IPS-18c (cell line): ENCODE measurements at regions not wholly inside any gene's neighbourhood (a gene's known extent, or its start where the extent isn't known, plus 50 kb on each side); places are given as distances from the start of the nearest gene placed in this dataset.
"Not testable (repeated sequence)": the region's sequence is repeated elsewhere in the genome, so short reads cannot be mapped to it uniquely, and the experiment has no call there.

Experiments used
- H3K4me3 ChIP-seq: 2 replicates; pipeline ENCODE4 v1.7.0; 2013; ENCODE audit warnings: low read depth, mild to moderate bottlenecking, low read length, moderate library complexity; ENCODE audit not compliant: insufficient read depth
- H3K9me3 ChIP-seq: one replicate; pipeline ENCODE4 v1.6.1; 2013; ENCODE audit warnings: mild to moderate bottlenecking, low read length, moderate library complexity; ENCODE audit not compliant: control insufficient read depth, insufficient read depth

- H3K4me3 ChIP-seq, result no peak overlapping the region
- peaks cover 8% of the 10 kb centered on the region for H3K9me3 ChIP-seq
These were observed 134.5 kb downstream of the IER5 start for GRCh38 chr1:181222972-181223505.

- H3K9me3 ChIP-seq, result peaks cover 10% of the 10 kb centered on the region
- not testable (repeated sequence) for H3K4me3 ChIP-seq
These were observed 138.2 kb downstream of the IER5 start for GRCh38 chr1:181226728-181227127.

DNA sequence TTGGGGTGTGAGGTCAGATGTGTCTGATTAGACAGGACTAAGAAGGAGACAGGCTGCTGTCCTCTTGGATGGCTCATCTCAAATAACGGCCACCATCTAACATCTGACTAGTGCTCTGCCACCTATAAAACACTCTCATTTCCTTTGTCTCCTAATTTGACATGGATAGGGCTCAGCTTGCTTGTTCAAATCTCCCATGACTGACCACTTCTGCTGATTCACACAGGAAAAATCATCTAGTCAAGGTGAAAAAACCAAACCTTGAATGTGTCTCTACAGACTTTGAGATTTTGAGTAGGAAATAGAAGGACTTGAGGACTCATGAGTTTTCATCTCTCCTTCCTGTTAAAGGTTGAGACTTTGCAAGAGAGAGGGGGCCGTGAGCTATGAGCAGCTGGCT lies 150.6 kb downstream of the IER5 start:
- H3K4me3 ChIP-seq, result no peak overlapping the region
- no peaks in the 10 kb centered on the region for H3K9me3 ChIP-seq

DNA sequence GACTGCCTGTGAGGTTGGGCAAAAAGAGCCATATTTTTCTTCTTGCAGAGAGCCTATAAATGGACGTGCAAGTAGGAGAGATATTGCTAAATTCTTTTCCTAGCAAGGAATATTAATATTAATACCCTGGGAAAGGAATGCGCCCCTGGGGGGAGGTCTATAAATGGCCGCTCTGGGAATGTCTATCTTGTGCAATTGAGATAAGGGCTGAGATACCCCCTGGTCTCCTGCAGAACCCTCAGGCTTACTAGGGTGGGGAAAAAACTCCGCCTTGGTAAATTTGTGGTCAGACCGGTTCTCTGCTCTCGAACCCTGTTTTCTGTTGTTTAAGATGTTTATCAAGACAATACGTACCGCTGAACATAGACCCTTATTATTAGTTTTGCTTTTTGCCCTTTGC lies 157.8 kb downstream of the IER5 start:
- H3K9me3 ChIP-seq, result not testable (repeated sequence)

DNA sequence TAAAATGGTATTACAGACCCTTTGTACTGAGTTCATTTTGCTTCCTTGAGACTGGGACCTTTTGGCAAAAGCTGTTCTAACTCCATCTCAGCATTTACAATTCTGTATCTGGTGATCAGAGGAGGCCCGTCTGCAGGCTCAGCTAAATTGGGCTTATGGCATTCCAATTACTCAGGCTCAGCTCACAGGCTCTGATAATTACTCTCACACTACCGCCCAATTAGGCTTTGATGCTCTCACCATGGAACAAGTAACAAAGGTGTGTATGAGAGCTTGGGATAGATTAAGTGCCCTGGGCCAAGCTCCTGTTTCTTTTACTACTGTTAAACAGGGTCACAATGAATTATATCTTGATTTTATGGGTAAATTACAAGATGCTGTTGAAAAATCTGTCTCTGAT lies 159.9 kb downstream of the IER5 start:
- H3K4me3 ChIP-seq, H3K9me3 ChIP-seq: not testable (repeated sequence)

More for the DNA sequence above, 157.8 kb downstream of the IER5 start:
- not testable (repeated sequence) for H3K4me3 ChIP-seq

DNA sequence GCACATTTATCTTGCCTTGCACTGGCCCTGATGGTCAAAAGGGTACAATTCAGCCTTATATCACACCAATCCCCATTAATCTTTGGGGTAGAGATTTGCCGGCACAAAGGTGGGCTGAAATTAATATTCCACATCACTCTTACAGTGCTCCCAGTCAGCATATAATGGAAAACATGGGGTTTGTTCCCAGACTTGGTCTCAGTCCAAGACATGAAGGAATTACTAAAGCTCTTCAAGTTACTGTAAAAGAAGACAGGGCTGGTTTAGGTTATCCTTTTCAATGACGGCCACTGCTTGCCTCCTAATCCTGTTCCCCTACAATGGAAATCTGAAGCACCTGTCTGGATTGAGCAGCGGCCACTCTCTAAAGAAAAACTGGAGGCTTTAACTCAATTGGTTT lies 160.7 kb downstream of the IER5 start:
- Histone ChIP-seq H3K9me3 (peaks cover 1% of the 10 kb centered on the region), H3K4me3 (no peak overlapping the region)

- Histone ChIP-seq H3K9me3 (peaks cover 7% of the 10 kb centered on the region), H3K4me3 (no peak overlapping the region)
These were observed 161.5 kb downstream of the IER5 start for GRCh38 chr1:181250038-181250437.

- H3K9me3 ChIP-seq, result peaks cover 10% of the 10 kb centered on the region
- no peak overlapping the region for H3K4me3 ChIP-seq
These were observed 162.7 kb downstream of the IER5 start for GRCh38 chr1:181251001-181251712.

DNA sequence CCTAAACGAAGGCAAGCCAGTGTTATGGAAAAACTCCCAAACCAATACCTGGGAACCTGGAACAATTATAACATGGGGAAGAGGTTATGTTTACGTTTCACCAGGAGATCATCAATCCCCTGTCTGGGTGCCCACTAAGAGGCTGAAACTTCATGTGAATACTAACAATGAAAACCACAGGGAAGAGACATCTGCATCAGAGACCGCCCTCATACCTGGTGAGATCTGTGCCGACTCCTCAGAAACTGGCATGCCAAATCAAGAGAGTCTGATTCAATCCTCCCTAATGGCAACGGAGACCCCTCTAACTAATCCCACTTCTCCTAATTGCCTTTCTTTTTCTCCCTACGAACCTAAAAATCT lies 163.2 kb downstream of the IER5 start:
- peaks cover 10% of the 10 kb centered on the region for H3K9me3 ChIP-seq
- no peak overlapping the region for H3K4me3 ChIP-seq

- not testable (repeated sequence) for H3K4me3 ChIP-seq, H3K9me3 ChIP-seq
These were observed 165.1 kb downstream of the IER5 start for GRCh38 chr1:181253601-181254000.

- H3K4me3 ChIP-seq, result no peak overlapping the region
- peaks cover 10% of the 10 kb centered on the region for H3K9me3 ChIP-seq
These were observed 166.9 kb downstream of the IER5 start for GRCh38 chr1:181255270-181255929.

GRCh38 chr1:181257117-181257516 lies 168.6 kb downstream of the IER5 start:
- H3K9me3 ChIP-seq, result peaks cover 10% of the 10 kb centered on the region
- no peak overlapping the region for H3K4me3 ChIP-seq

GRCh38 chr1:181259026-181259745 lies 170.7 kb downstream of the IER5 start:
- Histone ChIP-seq H3K4me3 (no peak overlapping the region), H3K9me3 (peaks cover 11% of the 10 kb centered on the region)

DNA sequence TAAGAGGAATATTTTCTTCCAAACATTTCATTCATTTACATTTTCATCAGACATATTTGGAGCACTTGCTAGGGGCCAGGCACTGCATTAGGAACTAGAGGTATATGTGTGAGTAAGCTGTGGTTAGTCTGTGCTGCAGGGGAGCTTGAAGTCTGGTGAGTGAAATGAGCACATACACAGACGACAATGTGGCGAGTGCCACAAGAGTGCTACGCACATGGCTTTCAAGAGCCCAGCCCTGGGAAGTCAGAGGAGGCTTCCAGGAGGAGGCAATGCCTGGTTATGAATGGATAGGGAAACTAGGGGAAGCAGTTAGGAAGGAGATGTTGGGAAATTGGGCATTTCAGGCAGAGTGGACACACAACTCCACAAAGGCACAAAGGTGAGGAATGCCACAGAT lies 171.8 kb downstream of the IER5 start:
- Histone ChIP-seq H3K4me3 (no peak overlapping the region), H3K9me3 (peaks cover 5% of the 10 kb centered on the region)

GRCh38 chr1:181260994-181261393 lies 172.5 kb downstream of the IER5 start:
- peaks cover 2% of the 10 kb centered on the region for H3K9me3 ChIP-seq

DNA sequence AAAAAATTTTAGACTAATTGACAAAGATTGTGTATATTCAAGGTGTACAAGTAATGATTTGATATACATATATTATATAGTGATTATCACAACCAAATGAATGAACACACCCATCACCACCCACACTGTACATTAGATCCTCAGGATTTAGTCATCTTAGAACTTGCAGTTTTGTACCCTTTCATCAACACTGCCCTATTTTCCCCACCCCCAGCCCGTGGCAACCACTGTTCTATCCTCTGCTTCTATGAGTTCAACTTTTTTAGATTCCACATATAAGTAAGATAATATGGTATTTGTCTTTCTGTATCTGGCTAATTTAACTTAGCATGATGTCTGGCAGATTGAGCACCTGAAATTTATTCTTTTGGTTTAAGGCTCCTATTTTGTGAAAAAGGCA lies 173.6 kb downstream of the IER5 start:
- Histone ChIP-seq H3K9me3 (peaks cover 2% of the 10 kb centered on the region), H3K4me3 (no peak overlapping the region)

More at GRCh38 chr1:181260994-181261393, 172.5 kb downstream of the IER5 start:
- H3K4me3 ChIP-seq, result no peak overlapping the region

DNA sequence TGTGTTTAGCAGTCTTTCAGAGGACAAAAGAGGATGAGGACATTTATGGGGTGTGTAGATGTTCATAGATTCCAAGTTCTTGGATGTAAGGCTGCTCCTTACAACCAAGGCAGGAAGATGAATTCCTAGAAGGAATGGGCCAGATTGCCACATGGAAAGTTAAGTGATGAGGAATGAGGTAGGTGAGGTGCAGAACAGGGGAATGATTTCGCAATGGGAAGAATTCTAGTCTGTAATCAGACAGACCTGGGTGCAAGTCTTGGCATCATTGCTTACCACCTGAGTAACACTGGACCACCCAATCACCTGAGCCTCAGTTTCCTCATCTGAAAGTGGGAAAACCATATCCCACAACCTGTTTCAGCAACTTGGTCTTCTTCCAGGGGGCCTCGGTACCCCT lies 174.9 kb downstream of the IER5 start:
- peaks cover 2% of the 10 kb centered on the region for H3K9me3 ChIP-seq
- no peak overlapping the region for H3K4me3 ChIP-seq

DNA sequence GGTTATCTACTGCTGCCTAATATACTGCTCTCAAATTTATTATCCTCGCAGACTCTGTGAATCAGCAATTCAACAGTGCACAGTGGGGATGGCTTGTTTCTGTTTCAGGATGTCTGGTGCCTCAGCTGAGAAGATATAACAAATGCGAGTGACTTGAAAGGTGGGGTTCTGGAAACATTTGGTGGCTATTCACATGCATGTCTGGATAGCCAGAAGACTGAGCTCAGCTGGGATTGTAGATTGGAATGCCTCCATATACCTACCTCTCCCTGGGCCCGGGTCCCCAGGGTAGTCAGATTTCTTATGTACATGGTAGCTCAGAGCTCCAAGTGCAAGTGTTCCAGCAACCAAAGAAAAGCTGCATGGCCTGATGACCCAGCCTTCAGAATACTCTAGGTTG lies 176.3 kb downstream of the IER5 start:
- H3K9me3 ChIP-seq, result peaks cover 2% of the 10 kb centered on the region
- H3K4me3 ChIP-seq, result no peak overlapping the region
